ENCODE measurements at regions not wholly inside any gene's neighbourhood (a gene's known extent, or its start where the extent isn't known, plus 50 kb on each side); places are given as distances from the start of the nearest gene placed in this dataset.

GRCh38 chr2:163541943-163542342, 193.9 kb downstream of the FIGN start:
- DNase-seq (ENCODE audit: low read depth, low spot score), result no peak
- no peak overlapping the region for H3K27ac ChIP-seq

DNA sequence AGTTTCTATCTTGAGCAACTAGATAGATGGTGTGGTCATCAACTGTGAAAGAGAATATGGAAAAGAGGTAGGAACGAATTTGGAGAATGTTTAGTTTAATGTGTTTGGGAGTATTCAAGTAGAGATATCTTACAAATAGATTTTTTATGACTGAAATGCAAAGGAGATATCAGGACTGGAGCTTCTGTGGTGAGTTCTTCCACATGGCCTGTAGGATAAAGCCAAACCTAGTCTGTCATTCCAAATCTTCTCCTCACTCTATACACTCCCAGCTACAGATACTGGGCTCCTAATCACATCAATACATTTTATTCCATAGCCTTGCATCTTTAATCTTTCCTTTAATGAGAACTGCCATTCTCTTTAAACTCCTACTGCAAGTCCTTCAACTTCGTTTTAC, 194.3 kb downstream of the FIGN start:
- no peak overlapping the region for H3K27ac ChIP-seq
- DNase-seq (ENCODE audit: low read depth, low spot score), result no peak

GRCh38 chr2:163528640-163529217, 207.1 kb downstream of the FIGN start:
- H3K27ac ChIP-seq, result no peak overlapping the region

DNA sequence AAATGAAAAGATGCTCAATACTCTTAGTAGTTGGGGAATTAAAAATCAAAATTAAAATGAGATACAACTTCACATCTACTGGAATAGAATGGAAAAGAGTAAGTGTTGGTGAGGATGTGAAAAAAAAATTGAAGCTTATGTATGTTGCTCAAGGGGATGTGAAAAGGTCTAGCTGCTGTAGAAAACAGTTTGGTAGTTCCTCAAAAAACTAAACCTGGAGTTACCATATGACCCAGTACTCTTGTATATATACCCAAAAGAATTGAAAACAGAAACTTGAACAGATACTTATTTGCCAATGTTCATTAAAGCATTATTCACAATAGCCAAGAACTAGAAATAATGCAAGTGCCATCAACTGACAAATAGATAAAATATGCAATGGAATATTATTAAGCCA, 208.4 kb downstream of the FIGN start:
- no peak overlapping the region for H3K27ac ChIP-seq
- no peak for DNase-seq (ENCODE audit: low read depth, low spot score)

More at GRCh38 chr2:163528640-163529217, 207.1 kb downstream of the FIGN start:
- no peak for DNase-seq (ENCODE audit: low read depth, low spot score)

- no peak for DNase-seq (ENCODE audit: low read depth, low spot score)
These were observed 217.0 kb downstream of the FIGN start for GRCh38 chr2:163518762-163519161.

DNA sequence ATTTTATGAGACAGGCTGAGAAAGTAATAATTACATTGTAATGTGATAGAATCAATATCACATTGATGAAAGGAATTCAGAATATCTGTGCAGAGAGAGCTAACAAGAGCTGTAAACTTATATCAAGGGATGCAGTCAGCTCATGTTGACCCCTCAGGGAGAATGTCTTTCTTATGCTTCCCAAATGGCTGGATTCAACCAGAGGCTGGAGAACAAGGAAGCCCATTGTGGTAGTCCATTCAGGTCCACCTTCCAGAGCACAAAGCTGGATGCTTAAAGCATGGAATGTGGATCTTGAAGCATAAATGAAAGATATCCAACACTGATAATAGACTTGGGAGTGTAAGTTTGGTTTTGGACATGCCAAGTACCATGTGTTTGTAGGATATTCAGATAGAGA, 220.0 kb downstream of the FIGN start:
- no peak overlapping the region for H3K27ac ChIP-seq
- DNase-seq (ENCODE audit: low read depth, low spot score), result no peak

More at GRCh38 chr2:163518762-163519161, 217.0 kb downstream of the FIGN start:
- H3K27ac ChIP-seq, result no peak overlapping the region

GRCh38 chr2:163505281-163505680, 230.5 kb downstream of the FIGN start:
- DNase-seq (ENCODE audit: low read depth, low spot score), result no peak
- H3K27ac ChIP-seq, result no peak overlapping the region

DNA sequence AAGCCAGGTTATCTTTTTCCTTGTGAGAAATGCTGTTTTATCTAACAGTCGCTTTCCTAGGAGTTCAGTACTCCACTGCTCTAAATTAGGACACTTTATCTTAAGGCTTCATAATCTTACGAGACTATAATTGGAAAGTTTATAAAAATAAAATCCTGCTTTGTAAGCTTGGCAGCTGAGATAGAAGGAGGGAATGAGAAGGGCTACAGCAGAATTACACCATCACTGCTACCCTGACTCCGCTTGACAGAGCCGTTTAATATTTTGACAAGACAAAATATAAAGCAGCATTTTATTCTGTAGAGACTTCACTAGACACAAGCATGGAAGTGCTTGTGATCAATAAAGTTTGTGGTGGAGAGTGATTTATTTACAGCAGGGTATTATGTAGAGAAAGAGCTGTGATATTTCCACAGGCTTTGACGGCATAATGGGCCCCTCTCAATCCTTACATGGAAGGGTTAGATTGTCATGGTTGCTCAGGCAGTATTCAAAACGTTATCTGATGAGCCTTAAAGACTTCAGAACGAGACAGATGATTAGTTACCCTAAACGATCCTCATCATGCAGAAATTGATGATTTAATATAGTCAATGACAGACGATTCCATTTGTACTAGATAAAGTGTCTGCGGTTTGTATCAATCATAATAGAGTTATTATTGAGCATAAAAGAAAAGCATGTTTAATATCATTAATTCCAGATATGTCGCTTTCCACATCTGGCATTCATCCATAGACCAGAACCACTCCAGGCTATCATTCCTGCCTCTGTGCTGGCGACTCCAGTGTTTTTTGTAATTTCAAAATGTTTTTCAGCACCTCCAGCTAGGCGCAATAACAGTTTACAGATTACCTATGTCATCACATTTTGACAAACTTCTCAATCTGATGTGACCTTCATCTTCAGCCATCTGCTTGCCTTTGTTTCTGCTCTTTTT, 242.2 kb downstream of the FIGN start:
- H3K27ac ChIP-seq, result no peak overlapping the region
- no peak for DNase-seq (ENCODE audit: low read depth, low spot score)

GRCh38 chr2:163491850-163492249, 244.0 kb downstream of the FIGN start:
- DNase-seq (ENCODE audit: low read depth, low spot score), result no peak
- no peak overlapping the region for H3K27ac ChIP-seq

DNA sequence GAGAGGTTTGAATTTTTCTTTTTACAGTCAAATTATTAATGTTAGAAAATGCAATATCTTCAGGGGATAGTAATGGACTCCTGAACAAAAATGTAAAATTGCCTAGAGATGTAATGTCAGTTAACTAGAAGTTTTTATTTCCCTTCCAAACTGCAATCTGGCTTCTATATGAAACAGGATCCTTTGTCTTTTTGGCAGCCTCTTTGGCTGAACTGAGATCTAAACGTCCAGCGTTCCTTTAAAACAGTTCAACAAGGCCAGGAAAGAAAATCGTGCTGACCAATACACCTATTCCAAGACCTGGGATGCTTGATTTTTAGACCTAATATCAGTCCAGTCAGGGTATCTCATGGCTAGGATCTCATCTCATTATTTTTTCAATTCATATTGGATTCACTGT, 245.5 kb downstream of the FIGN start:
- no peak overlapping the region for H3K27ac ChIP-seq
- DNase-seq (ENCODE audit: low read depth, low spot score), result no peak

GRCh38 chr2:163481515-163481914, 254.3 kb downstream of the FIGN start:
- DNase-seq (ENCODE audit: low read depth, low spot score), result no peak
- H3K27ac ChIP-seq, result no peak overlapping the region

GRCh38 chr2:163479599-163479998, 256.2 kb downstream of the FIGN start:
- no peak overlapping the region for H3K27ac ChIP-seq
- no peak for DNase-seq (ENCODE audit: low read depth, low spot score)

GRCh38 chr2:163475815-163476214, 260.0 kb downstream of the FIGN start:
- DNase-seq (ENCODE audit: low read depth, low spot score), result no peak

GRCh38 chr2:163474889-163475288, 260.9 kb downstream of the FIGN start:
- no peak for DNase-seq (ENCODE audit: low read depth, low spot score)

More at GRCh38 chr2:163475815-163476214, 260.0 kb downstream of the FIGN start:
- H3K27ac ChIP-seq, result no peak overlapping the region

DNA sequence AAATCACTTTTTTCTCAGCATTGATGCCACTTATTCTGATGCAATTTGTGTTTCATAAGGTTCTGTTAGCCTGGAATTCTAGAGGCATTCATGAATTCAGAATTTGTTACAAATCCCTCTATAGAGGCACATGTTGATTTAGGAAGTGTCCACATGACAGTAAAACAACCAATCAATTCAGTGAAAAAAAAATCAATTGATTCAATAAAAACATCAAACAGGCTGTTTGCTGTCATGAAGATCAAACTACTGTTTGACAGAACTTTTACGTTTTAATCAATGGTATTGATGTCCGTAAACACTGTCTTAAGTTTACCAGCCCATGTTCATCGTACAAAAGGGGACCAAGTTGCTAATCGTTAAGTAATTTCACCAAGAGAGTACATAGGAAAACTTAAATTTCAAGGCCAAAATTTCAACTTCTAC, 261.5 kb downstream of the FIGN start:
- no peak for DNase-seq (ENCODE audit: low read depth, low spot score)
- H3K27ac ChIP-seq, result no peak overlapping the region

More at GRCh38 chr2:163474889-163475288, 260.9 kb downstream of the FIGN start:
- no peak overlapping the region for H3K27ac ChIP-seq

GRCh38 chr2:163471947-163472346, 263.9 kb downstream of the FIGN start:
- H3K27ac ChIP-seq, result no peak overlapping the region
- DNase-seq (ENCODE audit: low read depth, low spot score), result no peak

DNA sequence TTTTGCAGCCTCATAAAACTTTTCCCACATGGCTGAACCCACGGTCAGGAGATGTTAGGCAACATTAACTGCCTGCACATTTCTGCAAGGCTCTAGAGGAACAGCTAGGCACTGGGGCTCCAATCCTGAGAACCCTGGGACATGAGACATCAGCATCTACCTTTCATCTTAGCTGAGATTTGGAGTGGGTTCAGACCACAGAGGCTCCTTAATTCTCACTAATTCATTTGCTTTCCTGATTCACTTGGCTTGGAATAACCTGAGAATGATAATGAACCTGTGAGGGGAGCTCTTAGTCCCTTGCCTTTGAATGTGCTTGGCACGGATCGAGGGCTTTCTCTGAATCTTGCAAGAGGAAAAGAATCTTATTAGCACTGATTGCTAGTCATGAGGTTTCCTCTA, 266.2 kb downstream of the FIGN start:
- H3K27ac ChIP-seq, result no peak overlapping the region

GRCh38 chr2:163467251-163467630, 268.6 kb downstream of the FIGN start:
- H3K27ac ChIP-seq, result no peak overlapping the region
- no peak for DNase-seq (ENCODE audit: low read depth, low spot score)

More for the DNA sequence above, 266.2 kb downstream of the FIGN start:
- no peak for DNase-seq (ENCODE audit: low read depth, low spot score)

GRCh38 chr2:163466331-163467250, 269.2 kb downstream of the FIGN start:
- no peak for DNase-seq (ENCODE audit: low read depth, low spot score)
- no peak overlapping the region for H3K27ac ChIP-seq

GRCh38 chr2:163465440-163465839, 270.4 kb downstream of the FIGN start:
- DNase-seq (ENCODE audit: low read depth, low spot score), result no peak
- no peak overlapping the region for H3K27ac ChIP-seq

Data from epithelial cell of prostate (primary cell).